ENCODE measurements at regions not wholly inside any gene's neighbourhood (a gene's known extent, or its start where the extent isn't known, plus 50 kb on each side); places are given as distances from the start of the nearest gene placed in this dataset.
A peak's percentile ranks its signal among the peaks of the same experiment; 100 is the strongest.

GRCh38 chr14:40345334-40345733 lies 913.1 kb upstream of the FBXO33 start:
- peak; percentile 24 for DNase-seq

- DNase-seq: no peak
These were observed 908.5 kb upstream of the FBXO33 start for GRCh38 chr14:40340708-40341107.

- DNase-seq: no peak
These were observed 904.6 kb upstream of the FBXO33 start for GRCh38 chr14:40336846-40337245.

- DNase-seq: peak; percentile 38
These were observed 894.3 kb upstream of the FBXO33 start for GRCh38 chr14:40326519-40326918.

GRCh38 chr14:40318211-40318719 lies 886.0 kb upstream of the FBXO33 start:
- no peak for DNase-seq

- DNase-seq: no peak
These were observed 885.5 kb upstream of the FBXO33 start for GRCh38 chr14:40317690-40318089.

GRCh38 chr14:40312296-40312695 lies 880.1 kb upstream of the FBXO33 start:
- DNase-seq: no peak

GRCh38 chr14:40309124-40309523 lies 876.9 kb upstream of the FBXO33 start:
- no peak for DNase-seq

GRCh38 chr14:40308240-40308639 lies 876.0 kb upstream of the FBXO33 start:
- DNase-seq: no peak

GRCh38 chr14:40296821-40297220 lies 864.6 kb upstream of the FBXO33 start:
- no peak for DNase-seq

GRCh38 chr14:40292664-40293063 lies 860.4 kb upstream of the FBXO33 start:
- DNase-seq: no peak

GRCh38 chr14:40282196-40282595 lies 850.0 kb upstream of the FBXO33 start:
- no peak for DNase-seq

GRCh38 chr14:40280652-40281051 lies 848.4 kb upstream of the FBXO33 start:
- no peak for DNase-seq

GRCh38 chr14:40273417-40273816 lies 841.2 kb upstream of the FBXO33 start:
- no peak for DNase-seq

GRCh38 chr14:40271480-40271879 lies 839.2 kb upstream of the FBXO33 start:
- no peak for DNase-seq

- DNase-seq: no peak
These were observed 837.2 kb upstream of the FBXO33 start for GRCh38 chr14:40269436-40269835.

GRCh38 chr14:40268236-40268635 lies 836.0 kb upstream of the FBXO33 start:
- no peak for DNase-seq

- no peak for DNase-seq
These were observed 832.9 kb upstream of the FBXO33 start for GRCh38 chr14:40265096-40265495.

GRCh38 chr14:40252817-40253447 lies 820.7 kb upstream of the FBXO33 start:
- peak; percentile 21 for DNase-seq

- DNase-seq: no peak
These were observed 816.4 kb upstream of the FBXO33 start for GRCh38 chr14:40248671-40249070.

GRCh38 chr14:40240245-40240859 lies 808.1 kb upstream of the FBXO33 start:
- DNase-seq: no peak

- DNase-seq: no peak
These were observed 800.1 kb upstream of the FBXO33 start for GRCh38 chr14:40232302-40232701.

- DNase-seq: no peak
These were observed 797.4 kb upstream of the FBXO33 start for GRCh38 chr14:40229676-40230075.

GRCh38 chr14:40222996-40223395 lies 790.8 kb upstream of the FBXO33 start:
- DNase-seq: no peak

GRCh38 chr14:40221428-40221827 lies 789.2 kb upstream of the FBXO33 start:
- DNase-seq: no peak

Measured in SHP77 treated with DMSO at 0.1 percent for 48 hours (cell line).